ENCODE measurements at regions not wholly inside any gene's neighbourhood (a gene's known extent, or its start where the extent isn't known, plus 50 kb on each side); places are given as distances from the start of the nearest gene placed in this dataset.

GRCh38 chr2:180523621-180524340 lies 456.6 kb upstream of the UBE2E3 start:
- DNase-seq: no peak

DNA sequence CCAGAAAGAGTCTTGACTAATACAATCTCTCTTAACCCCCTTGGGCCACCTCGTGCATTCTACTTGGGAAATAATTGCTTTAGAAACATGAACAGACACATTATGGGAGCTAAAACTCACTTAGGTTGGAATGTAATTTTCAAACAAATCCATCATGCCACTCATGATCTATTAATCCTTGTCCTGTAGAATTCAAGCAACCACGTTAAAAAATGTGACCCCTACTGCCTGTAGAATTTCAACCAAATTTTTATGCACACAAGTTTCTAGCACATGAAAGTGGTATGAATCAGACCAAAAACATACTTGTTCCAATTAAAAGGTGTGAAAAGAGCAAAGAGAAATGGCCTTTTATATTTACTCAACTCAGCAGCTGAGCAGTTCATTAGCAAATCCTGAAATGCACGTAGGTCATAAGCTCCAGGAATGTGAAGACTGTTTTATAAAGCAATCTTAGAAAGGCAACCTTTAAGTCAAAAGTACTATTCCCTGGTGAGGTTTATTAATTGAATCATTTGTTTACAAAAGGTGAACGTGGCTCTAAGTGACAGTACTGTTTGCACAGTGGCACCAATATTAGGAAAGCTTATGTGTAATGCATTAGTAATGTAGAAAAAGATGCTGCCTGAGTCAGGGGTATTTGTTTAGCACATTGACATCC lies 459.4 kb upstream of the UBE2E3 start:
- DNase-seq: no peak

DNA sequence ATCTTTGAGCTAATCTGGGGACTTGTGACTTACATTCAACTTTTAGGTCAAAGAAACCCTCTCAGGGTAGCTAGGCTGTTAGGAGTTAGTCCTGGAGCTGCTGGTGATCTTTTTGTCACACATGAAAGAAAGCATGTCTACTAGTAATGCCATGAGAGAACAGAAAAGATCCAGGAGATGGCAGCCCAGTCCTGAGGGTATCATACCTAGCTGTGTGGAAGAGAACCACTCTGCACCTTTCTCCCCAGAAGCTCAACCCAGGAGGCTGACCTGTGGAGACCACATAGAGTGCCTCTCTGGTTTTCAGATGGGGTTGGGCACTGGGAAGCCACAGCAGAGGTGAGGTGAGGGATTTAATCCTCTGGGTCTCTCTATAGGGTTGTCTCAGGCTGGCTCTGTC lies 460.2 kb upstream of the UBE2E3 start:
- no peak for DNase-seq

GRCh38 chr2:180519276-180519675 lies 461.1 kb upstream of the UBE2E3 start:
- DNase-seq: no peak

GRCh38 chr2:180516232-180516631 lies 464.2 kb upstream of the UBE2E3 start:
- no peak for DNase-seq

GRCh38 chr2:180513389-180513788 lies 467.0 kb upstream of the UBE2E3 start:
- no peak for DNase-seq

DNA sequence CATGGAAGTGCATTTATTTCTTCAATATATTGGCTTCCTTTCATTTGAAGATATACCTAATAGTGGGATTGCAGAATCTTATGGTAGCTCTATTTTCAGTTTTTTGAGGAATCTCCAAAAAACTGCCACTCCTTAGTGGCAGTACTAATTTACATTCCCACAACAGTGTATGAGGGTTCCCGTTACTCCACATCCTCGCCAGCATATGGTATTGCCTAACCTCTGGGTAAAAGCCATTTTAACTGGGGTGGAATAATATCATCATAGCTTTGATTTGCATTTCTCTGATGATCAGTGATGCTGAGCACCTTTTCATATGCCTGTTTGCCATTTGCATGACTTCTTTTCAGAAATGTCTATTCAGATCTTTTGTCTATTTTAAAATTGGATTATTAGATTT lies 471.9 kb upstream of the UBE2E3 start:
- DNase-seq: no peak

DNA sequence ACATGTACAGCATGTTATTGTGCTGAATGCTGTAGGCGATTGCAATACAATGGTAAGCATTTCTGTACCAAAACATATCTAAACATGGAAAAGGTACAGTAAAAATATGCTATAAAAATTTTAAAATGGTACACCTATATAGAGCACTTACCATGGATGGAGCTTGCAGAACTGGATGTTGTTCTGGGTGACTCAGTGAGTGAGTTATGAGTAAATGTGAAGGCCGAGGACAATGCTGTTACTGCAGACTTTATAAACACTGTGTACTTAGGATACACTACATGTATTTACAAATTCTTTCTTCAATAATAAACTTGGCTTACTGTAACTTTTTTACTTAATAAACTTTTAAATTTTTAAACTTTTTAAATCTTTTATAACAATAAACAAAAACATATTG lies 473.4 kb upstream of the UBE2E3 start:
- DNase-seq: no peak

GRCh38 chr2:180505203-180505602 lies 475.2 kb upstream of the UBE2E3 start:
- DNase-seq: no peak

DNA sequence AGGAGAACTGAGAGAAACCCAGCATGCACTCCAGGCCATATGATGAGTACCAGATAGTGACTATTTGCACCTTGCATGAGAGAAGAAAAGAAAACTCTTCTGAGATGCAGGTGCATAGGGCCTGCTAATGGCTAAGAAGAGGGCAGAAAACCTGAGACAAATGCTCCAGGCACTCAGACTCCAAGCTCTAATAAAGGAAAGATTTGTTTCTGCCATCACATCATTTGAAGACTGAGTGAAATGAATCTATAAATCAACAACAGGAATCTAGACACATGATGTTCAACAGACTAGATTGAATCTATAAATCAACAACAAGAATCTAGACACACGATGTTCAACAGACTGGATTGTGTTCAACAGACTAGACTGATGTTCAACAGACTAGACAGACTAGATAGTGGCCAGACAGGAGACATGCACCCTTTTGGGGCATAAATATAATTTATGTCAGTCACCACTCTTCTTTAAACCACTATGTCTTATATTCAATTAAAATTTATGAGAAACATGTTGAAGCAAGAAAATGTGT lies 482.7 kb upstream of the UBE2E3 start:
- DNase-seq: no peak

DNA sequence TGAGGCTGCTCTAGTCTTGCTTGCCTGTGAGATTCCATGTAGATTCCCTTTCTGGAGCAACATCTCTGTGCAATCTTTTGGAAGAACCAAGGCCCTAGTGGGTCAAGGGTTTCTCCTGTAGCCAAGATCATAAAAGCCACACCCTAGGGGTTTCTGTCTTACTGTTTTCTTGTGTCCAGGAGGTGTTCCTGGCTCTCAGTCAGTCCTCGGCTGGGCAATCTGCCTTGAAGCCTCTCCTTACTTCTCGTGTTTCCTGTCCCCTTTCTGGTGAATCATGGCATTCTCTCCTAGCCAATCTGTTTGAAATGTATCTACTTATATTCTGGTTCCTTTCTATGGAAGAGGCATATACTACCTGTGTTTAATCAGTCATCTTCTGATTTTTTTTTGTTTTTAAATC lies 484.8 kb upstream of the UBE2E3 start:
- DNase-seq: no peak

DNA sequence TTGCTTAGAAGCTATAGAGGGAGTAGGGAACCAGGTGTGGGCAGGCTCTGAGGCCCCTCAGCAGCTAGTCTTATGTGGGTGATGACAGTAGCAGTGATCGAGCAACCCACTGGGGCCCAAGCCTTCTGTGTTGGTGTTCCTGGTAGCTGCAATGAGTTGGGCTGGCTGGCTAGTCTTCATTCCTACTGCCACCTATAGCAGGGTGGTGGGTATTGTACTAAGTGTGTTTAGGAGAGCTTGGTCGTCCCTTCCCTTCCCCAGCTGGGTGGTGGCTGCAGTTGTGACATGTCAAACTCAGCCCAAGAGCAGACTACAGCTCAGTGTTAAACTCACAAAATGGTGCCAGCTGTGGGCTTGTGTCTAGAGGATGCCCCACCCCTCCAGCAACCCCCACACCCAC lies 486.1 kb upstream of the UBE2E3 start:
- DNase-seq: no peak

DNA sequence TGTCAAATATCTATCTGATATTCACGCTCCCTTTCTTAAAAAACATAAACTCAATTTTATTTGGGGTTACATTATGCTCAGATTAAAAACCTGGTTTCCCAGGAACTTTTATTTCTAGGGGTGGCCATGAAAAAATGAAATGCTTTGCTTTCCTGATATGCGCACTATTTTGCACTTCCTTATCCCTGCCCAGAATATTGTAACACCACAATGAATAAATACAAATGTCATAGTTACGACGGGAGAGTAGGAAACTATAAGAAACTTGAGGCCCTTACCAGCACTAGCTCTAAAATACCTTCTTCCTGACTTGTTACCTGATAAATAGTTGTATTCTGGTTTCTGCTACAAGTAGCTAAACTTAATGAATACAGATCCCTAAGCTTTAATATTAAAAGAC lies 475.6 kb upstream of the CWC22 start:
- no peak for DNase-seq

GRCh38 chr2:180481998-180482397 lies 474.9 kb upstream of the CWC22 start:
- no peak for DNase-seq

- DNase-seq: no peak
Observed at GRCh38 chr2:180478883-180479282, 471.8 kb upstream of the CWC22 start.

DNA sequence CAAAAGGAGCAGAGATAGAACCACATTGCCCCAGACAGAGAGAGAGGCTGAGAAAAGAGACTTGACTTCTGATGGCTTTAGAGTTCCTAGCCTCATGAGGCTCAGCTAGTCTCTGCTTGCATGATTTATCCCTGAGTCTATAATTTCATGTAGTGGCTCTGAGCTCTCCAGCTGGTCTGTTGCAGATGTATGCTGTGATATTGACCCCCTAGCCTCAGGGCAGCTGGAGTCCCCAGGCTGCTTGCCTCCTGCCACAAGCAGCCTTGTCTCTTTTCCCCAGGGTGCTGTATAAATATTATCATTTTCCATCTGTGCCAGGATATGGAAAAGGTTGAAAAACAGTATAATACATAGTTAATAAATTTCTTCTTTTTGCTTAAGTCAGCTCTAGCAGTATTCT lies 467.6 kb upstream of the CWC22 start:
- DNase-seq: no peak

DNA sequence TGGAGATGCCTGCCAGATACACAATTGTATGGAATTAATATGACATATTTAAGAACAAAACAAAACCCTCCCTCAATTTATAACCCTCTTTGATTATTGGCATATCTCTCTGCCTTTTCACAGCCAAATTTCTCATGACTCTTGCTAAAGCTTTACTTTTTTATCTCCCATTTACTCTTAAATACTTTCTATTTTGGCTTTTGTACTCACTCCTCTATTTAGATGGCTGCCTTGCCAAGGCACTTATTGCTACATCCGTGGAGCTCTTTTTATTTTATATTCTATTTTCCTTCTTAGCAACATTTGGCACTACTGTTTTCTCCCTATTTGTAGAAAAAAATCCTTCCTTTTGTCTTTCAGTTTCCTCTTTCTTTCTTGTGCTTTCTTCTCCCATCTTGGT lies 466.4 kb upstream of the CWC22 start:
- no peak for DNase-seq

DNA sequence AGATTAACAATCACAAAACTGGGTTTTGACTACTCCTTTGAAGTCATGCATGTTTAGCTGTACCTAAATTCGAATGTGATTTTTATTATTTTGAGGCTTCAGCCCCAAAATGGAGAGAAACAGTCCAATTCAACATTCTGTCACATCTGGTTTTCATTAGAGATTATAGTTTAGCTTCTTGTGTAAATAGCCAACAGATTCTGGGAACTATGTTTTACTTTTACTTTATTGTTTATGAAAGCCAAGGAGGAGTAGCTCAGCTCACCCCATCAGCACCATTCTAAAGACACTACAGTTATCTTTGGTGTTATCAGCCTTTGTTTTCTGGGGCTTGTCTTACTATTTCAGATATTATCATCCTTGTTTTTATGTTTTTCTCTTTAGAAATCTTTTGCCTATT lies 465.0 kb upstream of the CWC22 start:
- no peak for DNase-seq

- DNase-seq: no peak
Observed at GRCh38 chr2:180463608-180464007, 456.5 kb upstream of the CWC22 start.

- DNase-seq: no peak
Observed at GRCh38 chr2:180461761-180462160, 454.7 kb upstream of the CWC22 start.

DNA sequence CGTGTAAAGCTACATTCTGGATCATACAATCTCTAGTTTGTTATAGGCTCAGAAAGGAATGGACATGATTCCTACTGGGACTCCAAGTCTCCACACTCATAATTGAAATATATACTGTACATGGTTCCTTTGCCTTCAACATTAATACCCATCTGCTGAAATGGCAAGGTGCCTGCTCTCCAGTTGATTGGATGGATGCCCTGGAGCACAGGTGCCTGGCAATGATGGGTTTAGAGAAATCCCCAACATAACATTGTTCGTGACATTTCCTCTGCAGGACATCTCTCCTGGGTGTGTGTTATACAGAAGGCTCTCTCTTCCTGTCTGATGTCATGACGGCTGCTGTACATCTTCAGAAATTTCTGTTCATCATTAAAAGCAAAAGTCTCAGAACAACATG lies 449.7 kb upstream of the CWC22 start:
- DNase-seq: no peak

- no peak for DNase-seq
Observed at GRCh38 chr2:180450841-180451240, 443.7 kb upstream of the CWC22 start.

GRCh38 chr2:180449171-180449915 lies 442.2 kb upstream of the CWC22 start:
- DNase-seq: no peak

DNA sequence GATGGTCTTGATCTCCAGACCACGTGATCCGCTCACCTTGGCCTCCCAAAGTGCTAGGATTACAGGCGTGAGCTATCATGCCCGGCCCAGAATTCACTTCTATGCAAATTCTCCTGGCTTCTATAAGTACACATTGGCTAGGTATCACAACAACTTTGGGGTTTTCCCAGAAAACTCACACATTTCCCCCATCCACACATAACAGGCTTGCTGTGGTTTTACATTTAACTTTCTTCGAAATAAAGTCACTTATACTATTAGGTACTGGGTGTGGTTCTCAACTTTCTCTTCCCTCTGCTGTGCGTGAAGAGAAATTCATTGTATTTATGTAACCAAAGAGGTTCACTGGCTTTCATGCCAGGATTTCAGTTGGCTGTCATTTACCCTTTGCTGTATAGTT lies 439.4 kb upstream of the CWC22 start:
- DNase-seq: no peak
